Activated CD8-positive, alpha-beta memory T cell treated with anti-CD3 and anti-CD28 coated beads, Interleukin-2, amount 50 U/mL, for 4 hours (primary cell): ENCODE measurements at regions not wholly inside any gene's neighbourhood (a gene's known extent, or its start where the extent isn't known, plus 50 kb on each side); places are given as distances from the start of the nearest gene placed in this dataset.
"Not testable (repeated sequence)": the region's sequence is repeated elsewhere in the genome, so short reads cannot be mapped to it uniquely, and the experiment has no call there.

Source experiments
- DNase-seq: peaks from one replicate; pipeline ENCODE4 v3.0.0-alpha.2; 2020

GRCh38 chr1:146630302-146630701 is 307.8 kb upstream of the NBPF12 start:
- not testable (repeated sequence) for DNase-seq

- not testable (repeated sequence) for DNase-seq
Measured at GRCh38 chr1:146618582-146618981, 319.5 kb upstream of the NBPF12 start.

GRCh38 chr1:146604681-146605080 is 333.4 kb upstream of the NBPF12 start:
- DNase-seq = not testable (repeated sequence)

- not testable (repeated sequence) for DNase-seq
Measured at GRCh38 chr1:146600720-146601307, 337.3 kb upstream of the NBPF12 start.

- not testable (repeated sequence) for DNase-seq
Measured at GRCh38 chr1:146599906-146600305, 338.2 kb upstream of the NBPF12 start.

- not testable (repeated sequence) for DNase-seq
Measured at GRCh38 chr1:146581229-146581628, 352.4 kb upstream of the NOTCH2NLA start.

- not testable (repeated sequence) for DNase-seq
Measured at GRCh38 chr1:146567541-146567940, 338.7 kb upstream of the NOTCH2NLA start.

GRCh38 chr1:146558032-146558431 is 329.2 kb upstream of the NOTCH2NLA start:
- not testable (repeated sequence) for DNase-seq

- not testable (repeated sequence) for DNase-seq
Measured at GRCh38 chr1:146556405-146556804, 327.6 kb upstream of the NOTCH2NLA start.

- DNase-seq = not testable (repeated sequence)
Measured at GRCh38 chr1:146552414-146552813, 323.6 kb upstream of the NOTCH2NLA start.

GRCh38 chr1:146548684-146549083 is 319.9 kb upstream of the NOTCH2NLA start:
- DNase-seq = not testable (repeated sequence)

GRCh38 chr1:146546189-146546588 is 317.4 kb upstream of the NOTCH2NLA start:
- not testable (repeated sequence) for DNase-seq

- DNase-seq = not testable (repeated sequence)
Measured at GRCh38 chr1:146537775-146538373, 309.1 kb upstream of the NOTCH2NLA start.

GRCh38 chr1:146536028-146536427 is 307.2 kb upstream of the NOTCH2NLA start:
- not testable (repeated sequence) for DNase-seq

GRCh38 chr1:146535575-146535974 is 306.8 kb upstream of the NOTCH2NLA start:
- not testable (repeated sequence) for DNase-seq

- DNase-seq = not testable (repeated sequence)
Measured at GRCh38 chr1:146530958-146531357, 302.1 kb upstream of the NOTCH2NLA start.

- not testable (repeated sequence) for DNase-seq
Measured at GRCh38 chr1:146522812-146523211, 294.0 kb upstream of the NOTCH2NLA start.

- DNase-seq = not testable (repeated sequence)
Measured at GRCh38 chr1:146522345-146522744, 293.5 kb upstream of the NOTCH2NLA start.

GRCh38 chr1:146521804-146522203 is 293.0 kb upstream of the NOTCH2NLA start:
- DNase-seq = not testable (repeated sequence)

- DNase-seq = not testable (repeated sequence)
Measured at GRCh38 chr1:146513754-146514153, 284.9 kb upstream of the NOTCH2NLA start.

GRCh38 chr1:146511047-146511777 is 282.4 kb upstream of the NOTCH2NLA start:
- not testable (repeated sequence) for DNase-seq

- DNase-seq = not testable (repeated sequence)
Measured at GRCh38 chr1:146510248-146510983, 281.6 kb upstream of the NOTCH2NLA start.

GRCh38 chr1:146504121-146504520 is 275.3 kb upstream of the NOTCH2NLA start:
- not testable (repeated sequence) for DNase-seq
